ENCODE measurements at regions not wholly inside any gene's neighbourhood (a gene's known extent, or its start where the extent isn't known, plus 50 kb on each side); places are given as distances from the start of the nearest gene placed in this dataset.

DNA sequence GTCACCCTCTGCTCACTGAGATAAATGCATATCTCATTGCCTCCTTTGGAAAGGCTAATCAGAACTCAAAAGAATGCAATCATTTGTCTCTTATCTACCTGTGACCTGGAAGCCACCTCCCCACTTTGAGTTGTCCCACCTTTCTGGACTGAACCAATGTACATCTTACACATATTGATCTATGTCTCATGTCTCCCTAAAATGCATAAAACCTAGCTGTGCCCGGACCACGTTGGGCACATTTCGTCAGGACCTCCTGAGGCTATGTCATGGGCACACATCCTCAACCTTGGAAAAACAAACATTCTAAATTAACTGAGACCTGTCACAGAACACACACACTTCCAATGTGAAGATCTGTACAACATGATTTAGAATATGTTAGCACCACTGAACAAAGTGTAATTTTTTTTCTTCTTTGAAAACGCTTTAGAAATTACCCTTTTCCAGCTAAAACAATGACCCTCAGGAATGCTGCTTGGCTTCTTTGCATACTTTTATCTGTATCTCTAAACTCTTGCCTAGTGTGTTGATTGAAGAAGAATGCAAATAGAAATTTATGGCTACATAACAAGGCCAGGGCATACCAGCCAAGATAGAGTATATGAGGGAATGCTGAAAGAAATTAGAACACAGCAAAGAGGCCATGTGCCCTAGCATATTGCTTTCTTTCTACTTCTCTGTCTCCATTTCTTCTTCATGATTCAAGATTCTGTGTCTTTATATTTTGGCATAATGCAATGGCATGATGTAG is 84.6 kb upstream of the DST start:
- ChIA-PET POLR2A (no interaction called here), CTCF (interaction anchor here (1.6 kb wide), 1 partner anchor 11 kb away, joined by 3 read pairs; no protein-coding TSS in a partner anchor)
- ATAC-seq (ENCODE audit: poor library complexity) (no peak), DNase-seq (no peak)
- Histone ChIP-seq H3K9me3 (ENCODE audit: control insufficient read depth in 1 of 2, insufficient read depth in 1 of 2, low read length in 2 of 2) (no peaks in the 10 kb centered on the region), H3K27me3 (ENCODE audit: control insufficient read depth in 1 of 2, insufficient read depth in 2 of 2, low read length in 2 of 2) (no peaks in the 10 kb centered on the region), H3K4me3 (ENCODE audit: low read length) (no peak overlapping the region), H3K36me3 (ENCODE audit: insufficient read depth, low read length) (no peaks in the 10 kb centered on the region), H3K4me1 (ENCODE audit: insufficient read depth, low read length) (no peaks in the 10 kb centered on the region), H3K27ac (ENCODE audit: low read depth in 1 of 2, low read length in 2 of 2) (no peak overlapping the region)
- Mint-ChIP-seq H3K27ac (no peak overlapping the region), H3K27me3 (no peaks in the 10 kb centered on the region), H3K4me3 (no peak overlapping the region), H3K4me1 (ENCODE audit: low read depth) (no peaks in the 10 kb centered on the region), H3K36me3 (ENCODE audit: low read depth) (no peaks in the 10 kb centered on the region), H3K9me3 (no peaks in the 10 kb centered on the region)
- intact Hi-C loops (cut with DNase I, micrococcal nuclease), result no loop called here
- TF ChIP-seq, protein P1, sequence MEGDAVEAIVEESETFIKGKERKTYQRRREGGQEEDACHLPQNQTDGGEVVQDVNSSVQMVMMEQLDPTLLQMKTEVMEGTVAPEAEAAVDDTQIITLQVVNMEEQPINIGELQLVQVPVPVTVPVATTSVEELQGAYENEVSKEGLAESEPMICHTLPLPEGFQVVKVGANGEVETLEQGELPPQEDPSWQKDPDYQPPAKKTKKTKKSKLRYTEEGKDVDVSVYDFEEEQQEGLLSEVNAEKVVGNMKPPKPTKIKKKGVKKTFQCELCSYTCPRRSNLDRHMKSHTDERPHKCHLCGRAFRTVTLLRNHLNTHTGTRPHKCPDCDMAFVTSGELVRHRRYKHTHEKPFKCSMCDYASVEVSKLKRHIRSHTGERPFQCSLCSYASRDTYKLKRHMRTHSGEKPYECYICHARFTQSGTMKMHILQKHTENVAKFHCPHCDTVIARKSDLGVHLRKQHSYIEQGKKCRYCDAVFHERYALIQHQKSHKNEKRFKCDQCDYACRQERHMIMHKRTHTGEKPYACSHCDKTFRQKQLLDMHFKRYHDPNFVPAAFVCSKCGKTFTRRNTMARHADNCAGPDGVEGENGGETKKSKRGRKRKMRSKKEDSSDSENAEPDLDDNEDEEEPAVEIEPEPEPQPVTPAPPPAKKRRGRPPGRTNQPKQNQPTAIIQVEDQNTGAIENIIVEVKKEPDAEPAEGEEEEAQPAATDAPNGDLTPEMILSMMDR (IDR thresholded peaks at IDR 0.05), result no peak

GRCh38 chr6:56725254-56725653 is 82.6 kb upstream of the DST start:
- Mint-ChIP-seq H3K4me1 (ENCODE audit: low read depth) (no peaks in the 10 kb centered on the region), H3K4me3 (no peak overlapping the region), H3K36me3 (ENCODE audit: low read depth) (no peaks in the 10 kb centered on the region), H3K9me3 (no peaks in the 10 kb centered on the region), H3K27me3 (no peaks in the 10 kb centered on the region), H3K27ac (no peak overlapping the region)
- no peaks in the 10 kb centered on the region for H3K36me3 ChIP-seq (ENCODE audit: insufficient read depth, low read length)
- no peak overlapping the region for H3K4me3 ChIP-seq (ENCODE audit: low read length)
- CTCF ChIA-PET, result no interaction called here
- ATAC-seq (ENCODE audit: poor library complexity) (no peak), DNase-seq (no peak)
- H3K27ac ChIP-seq (ENCODE audit: low read depth in 1 of 2, low read length in 2 of 2), result no peak overlapping the region
- POLR2A ChIA-PET, result no interaction called here
- intact Hi-C loops (cut with DNase I, micrococcal nuclease), result no loop called here
- H3K27me3 ChIP-seq (ENCODE audit: control insufficient read depth in 1 of 2, insufficient read depth in 2 of 2, low read length in 2 of 2), result no peaks in the 10 kb centered on the region
- TF ChIP-seq, protein P1 (IDR thresholded peaks at IDR 0.05), result no peak
- H3K9me3 ChIP-seq (ENCODE audit: control insufficient read depth in 1 of 2, insufficient read depth in 1 of 2, low read length in 2 of 2), result no peaks in the 10 kb centered on the region
- H3K4me1 ChIP-seq (ENCODE audit: insufficient read depth, low read length), result no peaks in the 10 kb centered on the region

DNA sequence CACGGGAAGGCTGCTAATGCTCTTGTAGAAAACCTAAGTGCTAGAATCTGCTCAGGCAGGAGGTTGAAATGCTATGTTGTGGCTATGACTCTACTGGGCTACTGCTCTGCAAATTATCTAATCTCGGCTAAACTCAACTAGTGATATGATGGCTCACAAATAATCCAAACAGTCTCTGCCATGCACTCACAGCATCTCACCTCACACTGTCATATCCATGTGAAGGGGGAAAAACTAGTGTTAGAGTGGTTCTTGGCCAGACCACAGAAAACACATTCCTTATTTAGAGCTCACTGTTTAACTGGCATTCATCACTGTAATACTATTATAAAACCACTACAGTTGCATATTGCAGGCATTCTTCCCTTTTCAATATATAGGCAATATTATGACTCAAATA is 81.8 kb upstream of the DST start:
- TF ChIP-seq, protein P1 (IDR thresholded peaks at IDR 0.05), result no peak
- Mint-ChIP-seq H3K4me3 (no peak overlapping the region), H3K4me1 (ENCODE audit: low read depth) (no peaks in the 10 kb centered on the region), H3K27ac (no peak overlapping the region), H3K27me3 (no peaks in the 10 kb centered on the region), H3K9me3 (no peaks in the 10 kb centered on the region), H3K36me3 (ENCODE audit: low read depth) (no peaks in the 10 kb centered on the region)
- no peaks in the 10 kb centered on the region for H3K9me3 ChIP-seq (ENCODE audit: control insufficient read depth in 1 of 2, insufficient read depth in 1 of 2, low read length in 2 of 2)
- H3K27ac ChIP-seq (ENCODE audit: low read depth in 1 of 2, low read length in 2 of 2), result no peak overlapping the region
- no peaks in the 10 kb centered on the region for H3K36me3 ChIP-seq (ENCODE audit: insufficient read depth, low read length)
- CTCF ChIA-PET, result no interaction called here
- H3K4me3 ChIP-seq (ENCODE audit: low read length), result no peak overlapping the region
- no peak for ATAC-seq (ENCODE audit: poor library complexity)
- H3K4me1 ChIP-seq (ENCODE audit: insufficient read depth, low read length), result no peaks in the 10 kb centered on the region
- POLR2A ChIA-PET, result no interaction called here
- intact Hi-C loops (cut with DNase I, micrococcal nuclease), result no loop called here
- DNase-seq, result no peak
- no peaks in the 10 kb centered on the region for H3K27me3 ChIP-seq (ENCODE audit: control insufficient read depth in 1 of 2, insufficient read depth in 2 of 2, low read length in 2 of 2)
